Mucosa of descending colon (tissue), 3 donors: ENCODE measurements at regions not wholly inside any gene's neighbourhood (a gene's known extent, or its start where the extent isn't known, plus 50 kb on each side); places are given as distances from the start of the nearest gene placed in this dataset.

Experiments used
- ATAC-seq: fragments of 200-7000 bp; cut with Tn5 transposase; one replicate; pipeline ENCODE4 v1.9.1; 2020; ENCODE audit warnings: mild to moderate bottlenecking, moderate library complexity
- DNase-seq, 3 donors: peaks; one replicate each; pipeline ENCODE4 v3.0.0-alpha.2; 2020
- H3K36me3 ChIP-seq: fragments of 200-600 bp; one replicate; pipeline ENCODE4 v1.8.0; 2021; ENCODE audit warnings: low read depth, mild to moderate bottlenecking
- H3K4me1 ChIP-seq: fragments of 200-600 bp; one replicate; pipeline ENCODE4 v1.8.0; 2021; ENCODE audit warnings: low read depth, mild to moderate bottlenecking
- H3K4me3 ChIP-seq: fragments of 200-600 bp; one replicate; pipeline ENCODE4 v1.8.0; 2021; ENCODE audit warnings: mild to moderate bottlenecking
- H3K9me3 ChIP-seq: fragments of 200-600 bp; one replicate; pipeline ENCODE4 v1.8.0; 2021; ENCODE audit warnings: mild to moderate bottlenecking
- CTCF ChIP-seq: fragments of 200-600 bp; IDR thresholded peaks from one replicate; pipeline ENCODE4 v1.8.0; 2022; ENCODE audit warnings: antibody characterized with exemption, mild to moderate bottlenecking
- intact Hi-C, 2 donors: fragments of 100-400 bp; cut with DNase I in 1 of 2; cut with micrococcal nuclease in 1 of 2; formaldehyde crosslinking; loops; one replicate each; pipeline versions ENCODE4 v1.11.0 to v1.11.1; 2022; cut with DNase I, micrococcal nuclease
- donor health status: DM: no; HTN: no; CAD: no; lungs with moderate emphysema.
- donor health status: DM: no; HTN: no; CAD: no.
- donor health status: DM: no; HTN: yes; CAD: no.

GRCh38 chr11:96464700-96465307 lies 75.0 kb downstream of the JRKL start:
- TF ChIP-seq CTCF, result peak; percentile 49

GRCh38 chr11:96465512-96465911 lies 75.7 kb downstream of the JRKL start:
- intact Hi-C loops, result no loop called here
- no peak for DNase-seq
- Histone ChIP-seq H3K36me3 (no peaks in the 10 kb centered on the region), H3K9me3 (no peaks in the 10 kb centered on the region), H3K4me3 (no peak overlapping the region), H3K4me1 (peaks cover 3% of the 10 kb centered on the region)
- ATAC-seq, result no peak
- TF ChIP-seq CTCF, result no peak

More at GRCh38 chr11:96464700-96465307, 75.0 kb downstream of the JRKL start:
- Histone ChIP-seq H3K36me3 (no peaks in the 10 kb centered on the region), H3K9me3 (no peaks in the 10 kb centered on the region), H3K4me1 (peaks cover 3% of the 10 kb centered on the region), H3K4me3 (no peak overlapping the region)
- DNase-seq (peak in 1 of 3 donors; percentile 6), ATAC-seq (peak; percentile 77)
- intact Hi-C loops, result loop anchor here in 1 of 2 donors (5.0 kb wide), 1 partner anchor 677 kb away; no protein-coding TSS in a partner anchor

GRCh38 chr11:96466607-96467006 lies 76.8 kb downstream of the JRKL start:
- DNase-seq (no peak), ATAC-seq (no peak)
- Histone ChIP-seq H3K36me3 (no peaks in the 10 kb centered on the region), H3K4me3 (no peak overlapping the region), H3K4me1 (peaks cover 3% of the 10 kb centered on the region), H3K9me3 (no peaks in the 10 kb centered on the region)
- TF ChIP-seq CTCF, result no peak
- intact Hi-C loops, result no loop called here

GRCh38 chr11:96469776-96470175 lies 80.0 kb downstream of the JRKL start:
- DNase-seq, result no peak
- no peak for TF ChIP-seq CTCF
- H3K4me3 ChIP-seq, result no peak overlapping the region
- intact Hi-C loops, result no loop called here
- peaks cover 3% of the 10 kb centered on the region for H3K9me3 ChIP-seq
- no peaks in the 10 kb centered on the region for H3K4me1 ChIP-seq
- ATAC-seq, result no peak
- H3K36me3 ChIP-seq, result no peaks in the 10 kb centered on the region

GRCh38 chr11:96470521-96470920 lies 80.7 kb downstream of the JRKL start:
- no peak for ATAC-seq
- TF ChIP-seq CTCF, result no peak
- Histone ChIP-seq H3K36me3 (no peaks in the 10 kb centered on the region), H3K4me1 (no peaks in the 10 kb centered on the region), H3K9me3 (peaks cover 4% of the 10 kb centered on the region), H3K4me3 (no peak overlapping the region)
- DNase-seq, result no peak
- intact Hi-C loops, result no loop called here

GRCh38 chr11:96472085-96472484 lies 82.3 kb downstream of the JRKL start:
- H3K4me1 ChIP-seq, result no peaks in the 10 kb centered on the region
- ATAC-seq (no peak), DNase-seq (no peak)
- no peak overlapping the region for H3K4me3 ChIP-seq
- H3K9me3 ChIP-seq, result peaks cover 4% of the 10 kb centered on the region
- intact Hi-C loops, result no loop called here
- TF ChIP-seq CTCF, result no peak
- H3K36me3 ChIP-seq, result no peaks in the 10 kb centered on the region
